ENCODE measurements at regions not wholly inside any gene's neighbourhood (a gene's known extent, or its start where the extent isn't known, plus 50 kb on each side); places are given as distances from the start of the nearest gene placed in this dataset.

- peak; percentile 43 for DNase-seq
These were observed 62.8 kb upstream of the BCAR3 start for GRCh38 chr1:93744299-93744988.

DNA sequence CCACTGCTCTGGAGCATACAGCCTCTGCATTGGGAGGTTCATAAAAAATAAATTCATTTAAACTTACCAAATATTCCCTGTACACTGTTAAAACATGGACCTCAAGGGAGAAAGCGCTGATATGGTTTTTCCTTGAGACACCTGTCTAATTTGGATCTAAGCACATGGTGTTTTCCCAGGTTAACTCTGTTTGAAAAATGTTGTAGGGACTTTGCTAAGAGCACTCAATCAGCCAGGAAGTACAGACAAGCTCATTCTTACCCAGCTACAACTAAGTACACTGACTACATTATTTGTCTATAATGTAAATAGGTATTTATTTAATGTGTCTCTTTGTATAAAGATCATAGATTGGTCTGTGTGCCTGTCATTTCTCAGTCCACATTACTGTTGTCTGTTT, 61.8 kb upstream of the BCAR3 start:
- no peak for DNase-seq

- peak; percentile 37 for DNase-seq
These were observed 59.0 kb upstream of the BCAR3 start for GRCh38 chr1:93740601-93741031.

GRCh38 chr1:93740157-93740556, 58.5 kb upstream of the BCAR3 start:
- no peak for DNase-seq

DNA sequence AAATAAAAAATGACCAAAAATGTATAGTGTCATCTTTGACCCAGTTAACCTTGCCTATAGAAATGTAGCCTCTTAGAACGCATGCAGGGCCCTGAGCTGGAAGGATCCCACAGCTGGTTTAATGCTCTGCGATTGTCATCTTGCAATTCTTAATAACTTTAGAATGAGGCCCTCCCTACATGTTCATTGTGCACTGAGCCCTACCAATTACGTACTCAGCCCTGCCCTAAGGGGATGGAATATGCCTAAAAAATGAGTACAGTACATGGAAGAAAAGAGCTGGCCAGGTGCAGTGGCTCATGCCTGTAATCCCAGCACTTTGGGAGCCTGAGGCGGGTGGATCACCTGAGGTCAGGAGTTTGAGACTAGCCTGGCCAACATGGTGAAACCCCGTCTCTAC, 57.8 kb upstream of the BCAR3 start:
- DNase-seq: no peak

- DNase-seq: no peak
These were observed 57.3 kb upstream of the BCAR3 start for GRCh38 chr1:93738926-93739325.

- DNase-seq: peak; percentile 97
These were observed 56.5 kb upstream of the BCAR3 start for GRCh38 chr1:93738075-93738622.

DNA sequence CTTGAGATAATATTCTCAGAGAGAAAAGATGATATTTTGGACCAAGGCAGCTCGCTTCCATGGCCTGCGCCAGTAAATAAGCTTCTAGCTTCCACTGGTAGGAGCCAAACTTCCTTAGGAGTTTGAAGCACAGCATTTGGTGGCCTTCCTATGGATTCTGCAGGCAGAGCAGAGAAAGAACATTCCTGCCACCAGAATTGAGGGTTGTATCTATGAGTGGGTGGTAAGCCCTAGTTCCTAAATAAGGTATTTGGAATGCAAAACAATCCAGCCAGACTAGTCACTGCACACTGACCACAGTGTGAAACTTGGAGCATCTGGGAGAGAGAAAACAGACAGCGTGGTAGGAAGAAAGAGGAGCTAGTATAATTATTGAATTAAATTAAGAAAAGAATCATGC, 54.1 kb upstream of the BCAR3 start:
- DNase-seq: peak; percentile 95

- no peak for DNase-seq
These were observed 53.4 kb upstream of the BCAR3 start for GRCh38 chr1:93734999-93735398.

DNA sequence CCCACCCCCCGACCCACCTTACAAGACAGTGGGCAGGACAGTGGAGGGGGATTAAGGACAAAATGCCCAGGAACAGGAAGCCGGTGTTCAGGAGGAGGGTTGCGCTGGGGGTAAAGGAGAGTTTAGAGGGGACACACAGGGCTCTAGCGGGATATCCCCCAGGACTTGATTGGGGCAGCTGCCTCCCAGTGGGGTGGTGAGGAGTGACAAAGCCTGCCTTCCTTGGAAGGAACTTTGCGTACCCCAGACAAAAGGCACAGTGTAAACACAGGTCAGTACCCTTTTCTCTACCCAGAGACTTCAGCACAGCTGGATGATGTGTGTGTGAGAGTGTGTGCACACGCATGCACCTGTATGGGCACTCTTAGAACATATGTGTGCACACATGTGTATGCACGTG, 51.7 kb upstream of the BCAR3 start:
- DNase-seq: no peak

DNA sequence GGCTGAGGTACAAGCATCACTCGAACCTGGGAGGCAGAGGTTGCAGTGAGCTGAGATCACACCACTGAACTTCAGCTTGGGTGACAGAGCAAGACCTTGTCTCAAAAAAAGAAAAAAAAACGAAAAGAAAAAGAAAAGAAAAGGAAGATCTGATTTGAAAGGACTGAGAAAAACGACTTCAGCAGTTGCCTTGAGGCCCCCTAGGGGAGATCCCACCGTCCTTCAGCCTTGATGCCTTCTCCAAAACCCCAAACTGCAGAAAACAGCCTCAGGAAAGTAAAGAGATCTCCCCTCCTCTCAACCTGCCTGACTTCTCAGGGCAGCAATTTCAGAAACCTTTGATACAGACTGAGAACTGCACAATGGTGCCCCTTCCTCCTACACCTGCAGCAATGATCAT, 50.9 kb upstream of the BCAR3 start:
- no peak for DNase-seq

Data from fibroblast of upper back skin (primary cell).